MCF 10A (cell line): ENCODE measurements at regions not wholly inside any gene's neighbourhood (a gene's known extent, or its start where the extent isn't known, plus 50 kb on each side); places are given as distances from the start of the nearest gene placed in this dataset.

Experiments
- BruUV-seq: library from RNA; stranded (reverse); fragments of 400-500 nt; replicated peaks from 2 replicates; lab custom pipeline; 2021; lab: Mats Ljungman, UMichigan
- CTCF ChIA-PET: fragments of 300-600 bp; sonication (Branson Sonifier 250); formaldehyde crosslinking; extraction: SDS; loops from one replicate; lab custom pipeline; 2021; ENCODE audit warnings: antibody characterized with exemption, inconsistent platforms; lab: Yijun Ruan, JAX
- POLR2A ChIA-PET: fragments of 300-600, 350-650 bp; sonication (Branson Sonifier 250); formaldehyde crosslinking; extraction: SDS; loops from one replicate; lab custom pipeline; 2020; ENCODE audit warnings: antibody characterized with exemption, inconsistent platforms; lab: Yijun Ruan, JAX
- DNase-seq: peaks from one replicate; pipeline ENCODE4 v3.0.0-alpha.2; 2018; ENCODE audit not compliant: unreplicated experiment
- H3K27ac Mint-ChIP-seq: one replicate; pipeline ENCODE4 v1.8.0; 2022; ENCODE audit warnings: mild to moderate bottlenecking, low read depth, mixed read lengths; ENCODE audit not compliant: unreplicated experiment
- H3K27me3 Mint-ChIP-seq: one replicate; pipeline ENCODE4 v1.8.0; 2022; ENCODE audit warnings: mixed read lengths; ENCODE audit not compliant: insufficient read depth, unreplicated experiment
- H3K36me3 Mint-ChIP-seq: one replicate; pipeline ENCODE4 v1.8.0; 2022; ENCODE audit warnings: mild to moderate bottlenecking, moderate library complexity, mixed read lengths; ENCODE audit not compliant: insufficient read depth, unreplicated experiment
- H3K4me1 Mint-ChIP-seq: one replicate; pipeline ENCODE4 v1.8.0; 2022; ENCODE audit warnings: mixed read lengths; ENCODE audit not compliant: insufficient read depth, unreplicated experiment
- H3K4me3 Mint-ChIP-seq: one replicate; pipeline ENCODE4 v1.8.0; 2022; ENCODE audit warnings: mild to moderate bottlenecking, moderate library complexity, mixed read lengths; ENCODE audit not compliant: unreplicated experiment
- H3K9me3 Mint-ChIP-seq: one replicate; pipeline ENCODE4 v1.8.0; 2022; ENCODE audit warnings: mixed read lengths; ENCODE audit not compliant: unreplicated experiment
- intact Hi-C: fragments of 100-400 bp; cut with micrococcal nuclease; formaldehyde crosslinking; loops from 2 replicates; pipeline ENCODE4 v1.14.1; 2022
- TF ChIP-seq, protein P1 (sequence below): fragments of 200-600 bp; IDR thresholded peaks from one replicate; pipeline ENCODE4 v1.8.0; 2022; ENCODE audit warnings: antibody characterized with exemption, mild to moderate bottlenecking; ENCODE audit not compliant: unreplicated experiment

DNA sequence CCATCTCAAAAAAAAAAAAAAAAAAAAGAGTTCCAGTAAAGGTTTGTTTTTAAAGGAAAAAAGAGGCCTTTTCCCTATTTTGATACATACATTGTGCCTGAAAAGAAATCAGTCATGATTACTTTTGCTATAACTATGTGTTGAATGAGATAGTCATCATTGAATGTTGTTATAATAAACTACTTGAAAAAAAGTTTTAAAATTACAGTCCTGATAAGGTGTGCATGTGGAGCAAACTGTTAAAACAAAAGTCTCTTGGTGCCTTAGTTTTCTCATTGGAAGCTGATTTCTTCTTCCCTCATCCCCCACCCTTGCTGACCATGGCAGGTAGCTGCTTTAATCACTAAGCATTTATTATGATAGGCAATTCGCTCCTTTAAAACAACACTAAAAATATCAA, 172.3 kb upstream of the TBCA start:
- Mint-ChIP-seq H3K4me3 (no peak overlapping the region), H3K27ac (no peak overlapping the region), H3K27me3 (no peaks in the 10 kb centered on the region), H3K36me3 (no peaks in the 10 kb centered on the region), H3K9me3 (no peaks in the 10 kb centered on the region), H3K4me1 (no peaks in the 10 kb centered on the region)
- no peak for DNase-seq
- CTCF ChIA-PET = interaction anchor here (0.6 to 1.0 kb wide), 2 partner anchors 14 to 142 kb away, joined by 3 to 5 read pairs; no protein-coding TSS in a partner anchor
- POLR2A ChIA-PET = interaction anchor here (1.5 kb wide), 1 partner anchor 12 kb away, joined by 3 read pairs; no protein-coding TSS in a partner anchor
- BruUV-seq = no TSS peak
- intact Hi-C loops = no loop called here
- TF ChIP-seq, protein P1, sequence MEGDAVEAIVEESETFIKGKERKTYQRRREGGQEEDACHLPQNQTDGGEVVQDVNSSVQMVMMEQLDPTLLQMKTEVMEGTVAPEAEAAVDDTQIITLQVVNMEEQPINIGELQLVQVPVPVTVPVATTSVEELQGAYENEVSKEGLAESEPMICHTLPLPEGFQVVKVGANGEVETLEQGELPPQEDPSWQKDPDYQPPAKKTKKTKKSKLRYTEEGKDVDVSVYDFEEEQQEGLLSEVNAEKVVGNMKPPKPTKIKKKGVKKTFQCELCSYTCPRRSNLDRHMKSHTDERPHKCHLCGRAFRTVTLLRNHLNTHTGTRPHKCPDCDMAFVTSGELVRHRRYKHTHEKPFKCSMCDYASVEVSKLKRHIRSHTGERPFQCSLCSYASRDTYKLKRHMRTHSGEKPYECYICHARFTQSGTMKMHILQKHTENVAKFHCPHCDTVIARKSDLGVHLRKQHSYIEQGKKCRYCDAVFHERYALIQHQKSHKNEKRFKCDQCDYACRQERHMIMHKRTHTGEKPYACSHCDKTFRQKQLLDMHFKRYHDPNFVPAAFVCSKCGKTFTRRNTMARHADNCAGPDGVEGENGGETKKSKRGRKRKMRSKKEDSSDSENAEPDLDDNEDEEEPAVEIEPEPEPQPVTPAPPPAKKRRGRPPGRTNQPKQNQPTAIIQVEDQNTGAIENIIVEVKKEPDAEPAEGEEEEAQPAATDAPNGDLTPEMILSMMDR = no peak

DNA sequence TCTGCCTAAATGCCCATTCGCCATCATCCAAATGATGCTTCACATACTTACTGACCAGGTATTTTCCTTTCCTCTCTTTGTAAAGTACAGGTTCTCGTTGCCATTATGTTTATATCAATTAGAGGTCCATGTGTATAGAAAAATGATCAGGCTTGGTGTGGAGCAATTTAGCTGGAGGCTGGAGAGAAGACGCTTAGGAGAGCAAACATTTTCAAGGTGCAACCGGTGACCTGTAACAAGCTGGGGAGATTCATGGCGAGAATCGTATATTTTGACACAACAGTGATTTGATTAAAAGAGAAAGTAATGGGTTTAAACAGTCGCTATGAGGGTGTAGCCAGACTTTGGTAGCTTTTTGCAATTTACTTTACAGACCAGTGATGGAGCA, 170.9 kb upstream of the TBCA start:
- Mint-ChIP-seq H3K4me1 (no peaks in the 10 kb centered on the region), H3K27ac (no peak overlapping the region), H3K36me3 (no peaks in the 10 kb centered on the region), H3K27me3 (no peaks in the 10 kb centered on the region), H3K4me3 (no peak overlapping the region), H3K9me3 (no peaks in the 10 kb centered on the region)
- intact Hi-C loops = no loop called here
- TF ChIP-seq, protein P1 = no peak
- no TSS peak for BruUV-seq
- no peak for DNase-seq
- ChIA-PET POLR2A (interaction anchor here (0.8 kb wide), 1 partner anchor 40 kb away, joined by 3 read pairs; no protein-coding TSS in a partner anchor), CTCF (interaction anchor here (0.7 kb wide), 1 partner anchor 84 kb away, joined by 3 read pairs; no protein-coding TSS in a partner anchor)

DNA sequence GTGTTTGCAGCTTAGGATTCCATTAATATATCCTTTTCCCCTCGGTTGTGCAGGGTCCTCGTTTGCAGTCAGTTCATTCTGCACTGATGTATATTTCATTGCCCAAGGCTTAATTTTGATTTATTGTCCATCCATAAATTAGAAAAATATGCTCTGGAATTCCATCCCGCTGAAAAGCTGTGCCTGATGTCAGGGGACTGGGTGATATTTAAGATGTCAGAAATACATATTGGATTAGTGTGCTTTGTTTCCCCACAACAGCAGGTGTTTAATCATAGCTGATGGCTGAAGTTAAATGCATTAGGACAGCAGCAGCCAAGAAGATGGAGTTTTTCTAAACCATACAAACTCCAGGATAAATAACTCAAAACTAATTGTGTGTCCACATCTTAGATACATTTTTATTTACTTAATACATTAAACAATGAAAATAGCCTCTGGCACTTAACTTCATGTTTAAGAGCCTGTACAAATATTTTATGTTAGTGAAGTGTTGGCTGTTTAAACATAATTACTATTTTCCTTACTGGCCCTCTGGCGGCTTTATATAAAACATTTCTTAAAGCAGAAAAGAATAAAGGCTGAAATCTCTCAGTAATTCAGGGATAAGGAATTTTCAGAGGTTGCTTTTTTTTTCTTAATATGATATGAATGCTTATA, 170.4 kb upstream of the TBCA start:
- no peaks in the 10 kb centered on the region for H3K9me3 Mint-ChIP-seq
- H3K27ac Mint-ChIP-seq = no peak overlapping the region
- no peaks in the 10 kb centered on the region for H3K4me1 Mint-ChIP-seq
- DNase-seq = no peak
- ChIA-PET POLR2A (interaction anchor here (0.8 kb wide), 1 partner anchor 40 kb away, joined by 3 read pairs; no protein-coding TSS in a partner anchor), CTCF (interaction anchor here (0.6 to 0.7 kb wide), 2 partner anchors 84 to 1117 kb away, joined by 3 read pairs; no protein-coding TSS in a partner anchor)
- TF ChIP-seq, protein P1 = no peak
- BruUV-seq = no TSS peak
- no peak overlapping the region for H3K4me3 Mint-ChIP-seq
- intact Hi-C loops = no loop called here
- H3K27me3 Mint-ChIP-seq = no peaks in the 10 kb centered on the region
- no peaks in the 10 kb centered on the region for H3K36me3 Mint-ChIP-seq

DNA sequence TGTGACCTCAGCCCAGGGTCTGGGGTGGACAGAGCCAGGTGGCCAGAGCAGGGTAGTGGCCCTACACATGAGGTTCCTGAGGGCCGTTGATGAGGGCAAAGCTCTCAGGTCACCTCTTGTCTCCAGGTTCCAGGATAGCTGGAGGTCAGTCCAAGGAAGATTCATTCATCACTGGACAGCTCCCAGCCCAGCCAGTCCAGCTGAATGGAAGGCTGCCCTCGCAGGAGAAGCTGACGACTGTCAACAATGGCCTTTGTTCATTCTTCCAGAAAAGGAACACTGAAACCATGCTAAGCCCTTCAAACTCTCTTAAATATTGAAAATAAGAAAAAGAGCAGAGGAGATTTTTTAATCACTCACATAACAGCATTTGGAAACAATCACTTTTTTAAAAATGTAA, 169.7 kb upstream of the TBCA start:
- POLR2A ChIA-PET = no interaction called here
- Mint-ChIP-seq H3K4me3 (no peak overlapping the region), H3K4me1 (no peaks in the 10 kb centered on the region), H3K27ac (no peak overlapping the region), H3K9me3 (no peaks in the 10 kb centered on the region), H3K27me3 (no peaks in the 10 kb centered on the region), H3K36me3 (no peaks in the 10 kb centered on the region)
- CTCF ChIA-PET = interaction anchor here (0.6 to 1.3 kb wide), 2 partner anchors 39 to 1118 kb away, joined by 3 read pairs; no protein-coding TSS in a partner anchor
- no peak for DNase-seq
- intact Hi-C loops = no loop called here
- BruUV-seq = no TSS peak
- TF ChIP-seq, protein P1 = no peak
